HUDEP-2 (cell line): ENCODE measurements at regions not wholly inside any gene's neighbourhood (a gene's known extent, or its start where the extent isn't known, plus 50 kb on each side); places are given as distances from the start of the nearest gene placed in this dataset.
"Not testable (repeated sequence)": the region's sequence is repeated elsewhere in the genome, so short reads cannot be mapped to it uniquely, and the experiment has no call there.

ENCODE experiments used
- DNase-seq, 76 experiments: peaks; one replicate each; lab custom pipeline; 2025; ENCODE audit not compliant: unreplicated experiment in 76 of 76; lab: John Stamatoyannopoulos, UW

DNA sequence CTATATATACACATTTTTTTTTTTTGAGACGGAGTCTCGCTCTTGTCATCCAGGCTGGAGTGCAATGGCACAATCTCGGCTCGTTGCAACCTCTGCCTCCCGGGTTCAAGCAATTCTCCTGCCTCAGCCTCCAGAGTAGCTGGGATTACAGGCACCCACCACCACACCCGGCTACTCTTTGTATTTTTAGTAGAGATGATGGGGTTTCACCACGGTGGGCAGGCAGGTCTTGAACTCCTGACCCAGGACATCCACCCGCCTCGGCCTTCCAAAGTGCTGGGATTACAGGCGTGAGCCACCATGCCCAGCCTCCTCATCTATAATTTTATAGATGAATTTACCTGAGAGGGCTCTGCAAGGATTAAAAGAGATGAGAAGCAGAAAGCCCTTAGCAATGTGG lies 274.0 kb downstream of the FAM43A start:
- not testable (repeated sequence) for DNase-seq

DNA sequence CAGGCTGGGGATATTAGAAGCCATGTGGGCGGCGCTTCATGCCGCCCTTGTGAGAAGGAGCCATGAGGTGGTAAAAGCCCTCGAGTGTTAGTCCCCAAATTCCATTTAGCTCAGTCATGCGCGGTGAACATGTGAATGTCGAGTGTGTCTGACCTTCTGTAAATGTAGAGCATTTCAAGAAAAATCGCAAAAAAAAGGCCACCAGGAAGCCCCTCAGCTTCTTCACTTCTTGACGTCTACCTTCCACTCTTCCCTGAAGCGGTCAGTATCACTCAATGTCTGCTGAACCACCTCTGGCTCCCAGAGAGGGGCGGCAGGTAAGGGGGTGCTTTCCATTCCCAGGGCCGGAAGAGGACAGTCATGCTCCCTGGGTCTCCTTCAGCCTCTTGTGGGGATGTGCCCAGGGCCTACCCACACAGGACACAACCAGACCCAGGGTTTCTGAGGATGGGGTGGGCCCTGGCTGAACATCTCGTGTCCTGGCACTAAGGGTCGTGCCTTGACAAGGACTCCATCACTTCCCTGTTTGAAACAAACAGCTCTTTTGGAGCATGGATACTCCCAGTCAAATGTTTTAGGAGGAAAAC lies 274.9 kb downstream of the FAM43A start:
- DNase-seq, result no peak

DNA sequence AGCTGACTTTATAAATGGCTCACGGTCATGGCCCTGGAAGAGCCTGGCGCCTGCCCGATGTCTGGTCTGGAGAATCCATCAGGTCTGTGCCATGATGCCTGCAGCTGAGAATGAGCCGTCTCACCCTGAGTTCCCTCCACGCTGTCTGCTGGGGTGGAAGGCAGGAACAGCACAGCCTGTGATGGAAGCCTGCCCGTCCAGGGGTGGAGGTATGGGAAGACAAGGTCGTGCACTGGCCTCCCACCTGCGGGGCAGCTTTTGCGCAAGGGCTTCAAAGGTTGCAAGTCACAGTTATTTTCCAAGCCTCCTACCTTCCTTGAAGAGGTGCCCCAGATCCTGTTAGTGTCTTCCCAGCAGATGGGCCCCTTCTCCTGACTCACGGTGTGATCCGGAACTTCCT lies 275.5 kb downstream of the FAM43A start:
- DNase-seq, result no peak

DNA sequence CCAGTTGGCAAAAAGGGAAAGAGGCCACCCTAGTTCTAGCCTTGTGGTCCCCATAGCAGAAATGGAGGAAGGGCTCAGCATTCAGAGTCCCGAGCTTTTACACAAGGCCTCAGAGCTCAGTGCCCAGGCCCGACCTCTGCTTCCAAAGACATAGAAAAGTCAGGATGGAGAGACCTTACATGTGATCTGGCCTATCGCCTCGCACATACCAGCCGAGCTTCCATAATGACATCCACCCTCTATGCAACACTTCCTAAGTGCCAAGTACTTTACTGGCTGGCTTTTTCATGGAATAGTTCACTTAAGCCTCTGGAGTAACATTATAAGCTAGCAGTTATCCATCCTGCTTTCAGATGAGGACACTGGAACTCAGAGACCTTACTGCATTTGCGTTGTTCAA lies 275.9 kb downstream of the FAM43A start:
- no peak for DNase-seq

DNA sequence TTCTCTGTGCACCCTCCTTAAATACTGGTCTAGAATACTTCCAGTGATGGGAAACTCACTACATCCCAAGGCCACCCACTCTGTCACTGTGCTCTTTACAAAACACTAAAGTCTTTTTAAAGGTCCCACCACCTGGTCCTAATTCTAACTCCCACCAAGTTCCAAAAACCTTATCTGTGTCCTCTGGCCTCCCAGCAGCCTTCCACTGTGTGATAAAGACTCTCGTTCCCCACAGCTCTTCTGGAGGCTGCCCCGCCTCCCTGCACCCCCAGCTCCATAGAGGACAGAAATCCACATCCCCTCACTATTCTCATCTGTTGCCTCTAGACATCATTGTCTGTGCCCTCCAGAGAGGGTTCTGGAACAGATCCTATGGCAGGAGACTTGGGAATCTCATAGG lies 276.4 kb downstream of the FAM43A start:
- DNase-seq, result no peak

DNA sequence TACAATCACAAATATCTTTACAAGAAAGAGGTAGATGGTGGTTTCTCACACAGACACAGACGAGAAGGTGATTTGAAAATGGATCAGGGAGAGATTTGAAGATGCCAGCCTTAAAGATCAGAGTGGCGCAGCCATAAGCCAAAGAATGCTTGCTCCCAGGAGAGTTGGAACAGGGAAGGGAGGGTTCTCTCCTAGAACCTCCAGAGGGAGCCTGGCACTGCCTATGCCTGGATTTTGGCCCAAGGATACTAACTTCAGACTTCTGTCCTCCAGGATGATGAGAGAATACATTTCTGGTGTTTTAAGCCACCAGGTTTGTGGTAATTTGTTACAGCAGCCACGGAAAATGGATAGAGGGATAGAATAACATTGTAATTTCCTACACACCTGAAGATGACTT lies 279.1 kb downstream of the FAM43A start:
- DNase-seq, result no peak

DNA sequence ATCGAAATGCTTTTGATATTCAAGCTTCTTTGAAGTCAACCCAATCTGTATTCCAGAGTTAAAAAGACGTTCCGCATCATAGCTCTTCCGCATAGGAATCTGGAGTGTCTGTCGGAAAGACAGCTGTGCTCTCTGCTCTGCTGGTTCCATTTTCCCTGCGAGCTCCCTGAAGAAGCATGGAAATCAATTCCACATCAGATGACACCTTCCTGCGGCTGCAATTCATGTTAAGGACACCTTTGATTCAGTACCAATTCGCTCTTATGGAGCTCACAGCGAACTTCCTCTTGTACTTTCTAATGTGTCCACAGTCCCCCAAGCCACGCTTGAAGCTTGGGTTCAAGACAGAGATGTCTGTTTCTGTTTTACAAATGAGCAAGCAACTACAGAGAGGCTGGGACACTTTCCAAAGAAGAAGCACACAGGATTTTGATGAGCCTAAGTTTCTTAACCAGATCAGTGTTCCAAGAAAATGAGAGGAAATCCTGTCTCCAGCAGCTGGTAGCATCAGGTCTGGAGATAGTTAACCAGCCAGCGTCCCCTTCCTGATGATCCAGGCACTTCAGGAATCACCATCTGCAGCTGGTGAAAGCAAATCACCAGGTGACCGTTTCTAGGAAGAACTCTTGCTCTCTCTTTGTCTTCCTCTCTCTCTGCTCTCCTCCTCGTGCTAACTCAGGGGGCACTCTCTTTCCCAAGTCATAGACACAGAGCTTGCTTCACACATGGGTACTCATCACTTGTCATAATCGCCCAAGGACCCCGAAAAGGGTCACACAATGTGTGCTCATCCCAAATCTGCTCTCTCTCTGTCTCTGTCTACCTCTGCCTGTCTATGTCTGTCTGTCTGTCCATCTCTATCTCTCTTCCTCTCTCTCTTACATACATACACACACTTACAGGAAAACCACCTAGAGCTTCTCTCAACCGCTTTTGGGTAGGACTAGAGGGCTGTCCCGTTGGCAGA lies 281.8 kb downstream of the FAM43A start:
- DNase-seq, result no peak

DNA sequence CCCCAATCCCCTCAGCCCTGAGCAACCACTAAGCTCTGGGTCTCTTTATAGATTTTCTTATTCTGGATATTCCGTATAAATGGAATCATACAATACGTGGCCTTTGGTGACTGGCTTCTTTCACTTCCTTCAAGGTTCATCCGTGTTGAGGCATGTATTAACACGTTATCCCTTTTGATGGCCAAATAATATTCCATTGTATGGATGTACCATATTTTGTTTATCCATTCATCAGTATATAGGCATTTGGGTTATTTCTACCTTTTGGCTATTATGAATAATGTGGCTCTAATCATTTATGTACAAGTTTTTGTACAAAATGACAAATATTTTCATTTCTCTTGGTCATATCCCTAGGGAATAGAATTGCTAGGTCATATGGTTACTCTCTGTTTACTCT lies 284.4 kb downstream of the FAM43A start:
- no peak for DNase-seq

DNA sequence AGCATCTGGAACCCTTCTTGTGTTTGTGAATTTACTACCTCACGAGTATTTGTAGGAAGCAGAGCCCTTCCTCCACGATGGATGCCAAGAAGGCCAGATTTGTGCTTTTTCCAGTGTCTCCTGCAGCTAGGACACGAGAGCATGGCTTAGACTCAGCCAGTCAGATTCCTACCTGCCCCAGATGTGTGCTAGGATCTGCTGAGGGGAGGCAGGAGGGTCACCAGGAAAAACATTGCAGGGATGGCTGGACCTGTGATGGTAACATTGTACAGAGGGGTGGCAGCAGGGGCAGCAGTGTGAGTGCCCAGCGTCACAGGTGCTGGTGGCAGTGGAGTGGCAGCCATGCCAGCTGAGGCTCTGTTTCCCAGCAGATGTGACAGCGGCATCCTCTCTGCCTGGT lies 285.3 kb downstream of the FAM43A start:
- DNase-seq, result no peak

DNA sequence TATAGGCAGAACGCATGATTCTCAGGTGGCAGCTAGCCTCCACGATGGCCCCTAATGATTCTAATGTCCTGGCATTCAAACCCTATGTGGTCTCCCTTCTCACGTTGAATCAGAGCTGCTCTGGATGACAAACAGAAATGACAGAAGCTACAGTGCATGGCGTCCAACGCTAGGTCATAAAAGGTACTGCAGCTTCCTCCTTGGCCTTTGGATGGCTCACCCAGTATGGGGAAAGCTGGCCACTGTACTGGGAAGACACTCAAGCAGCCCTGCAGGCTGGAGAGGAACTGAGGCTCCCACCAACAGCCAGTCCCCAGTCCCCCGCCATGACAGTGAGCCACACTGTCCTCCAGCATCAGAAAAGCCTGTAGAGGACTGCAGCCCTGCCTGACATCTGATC lies 286.3 kb downstream of the FAM43A start:
- DNase-seq, result no peak

DNA sequence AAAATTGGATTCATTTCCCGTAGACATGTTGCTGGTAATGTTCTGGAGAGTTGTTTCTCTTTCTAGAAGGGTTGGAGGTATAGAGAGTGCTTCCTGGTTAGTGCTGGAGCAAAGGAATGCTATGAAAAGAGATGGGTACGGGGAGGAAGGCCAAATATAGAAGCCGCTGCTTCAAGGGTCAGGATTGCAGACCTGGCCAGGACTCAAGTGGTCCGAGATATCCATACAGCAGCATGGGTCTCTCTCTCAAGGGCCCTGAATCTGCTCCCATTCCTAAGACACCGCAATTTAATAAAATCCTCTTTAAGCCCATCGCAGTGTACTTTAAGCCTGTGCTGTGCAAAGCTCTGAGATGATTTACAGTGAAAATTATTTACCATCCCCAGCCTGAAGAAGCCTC lies 287.0 kb downstream of the FAM43A start:
- DNase-seq, result no peak

DNA sequence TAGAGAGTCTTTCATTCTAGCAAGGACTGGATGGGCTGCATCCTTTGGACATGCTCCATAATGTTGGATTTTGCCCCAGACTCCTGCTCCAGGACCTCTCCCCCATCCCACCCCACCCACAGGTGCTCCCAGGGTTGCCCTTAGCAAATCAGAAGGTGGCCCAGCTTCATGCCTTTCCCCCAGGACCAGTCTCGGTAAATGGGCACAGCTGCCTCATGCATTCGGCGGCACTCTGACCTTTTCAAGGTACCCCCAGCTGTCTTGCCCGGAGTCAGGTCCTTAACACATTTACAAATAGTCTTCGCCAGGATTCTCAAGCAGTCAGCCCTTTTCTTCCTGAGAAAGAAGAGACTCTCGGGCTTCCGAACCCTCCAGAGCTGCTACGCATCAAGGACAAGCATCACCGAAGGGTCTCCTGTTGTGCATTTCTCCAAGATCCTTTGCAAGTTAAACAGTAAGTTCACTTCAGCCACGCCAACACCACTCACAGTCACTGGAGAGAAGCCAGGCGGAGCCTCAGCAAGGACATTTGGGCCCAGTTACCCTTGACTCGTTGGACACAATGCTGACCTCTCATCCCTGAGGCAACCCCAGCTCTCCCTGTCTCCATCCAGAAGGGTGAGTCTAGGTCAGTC lies 287.8 kb downstream of the FAM43A start:
- DNase-seq, result no peak

DNA sequence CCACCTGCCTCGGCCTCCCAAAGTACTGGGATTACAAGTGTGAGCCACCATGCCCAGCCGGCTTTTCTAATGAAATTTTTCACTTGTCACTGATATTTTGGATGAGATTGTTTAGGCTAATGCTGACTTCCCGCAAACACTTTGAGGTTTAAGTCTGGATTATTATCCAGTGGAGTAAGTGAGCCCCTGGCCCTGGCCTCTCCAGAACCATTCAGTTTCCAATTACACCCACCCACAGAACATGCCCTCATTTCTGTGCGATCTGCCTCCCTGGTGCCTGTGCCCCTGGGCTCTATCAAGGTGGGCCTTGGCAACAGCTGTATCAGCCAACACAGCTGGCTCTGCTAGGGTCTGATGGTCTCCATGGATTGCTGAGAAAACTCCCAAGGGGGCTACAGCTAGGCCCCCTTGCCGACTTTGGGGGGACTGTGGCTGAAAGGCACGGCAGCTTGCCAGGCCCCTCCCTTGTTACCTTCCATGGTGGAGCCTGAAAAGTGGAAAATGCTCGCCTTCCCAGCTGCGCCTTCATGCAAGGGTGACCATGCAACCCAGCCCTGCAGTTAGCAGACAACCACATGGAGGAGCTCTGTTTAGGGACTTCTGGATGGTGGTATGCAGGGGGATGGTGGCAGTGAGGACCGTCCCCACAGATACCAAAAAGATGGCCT lies 288.9 kb downstream of the FAM43A start:
- DNase-seq, result no peak

DNA sequence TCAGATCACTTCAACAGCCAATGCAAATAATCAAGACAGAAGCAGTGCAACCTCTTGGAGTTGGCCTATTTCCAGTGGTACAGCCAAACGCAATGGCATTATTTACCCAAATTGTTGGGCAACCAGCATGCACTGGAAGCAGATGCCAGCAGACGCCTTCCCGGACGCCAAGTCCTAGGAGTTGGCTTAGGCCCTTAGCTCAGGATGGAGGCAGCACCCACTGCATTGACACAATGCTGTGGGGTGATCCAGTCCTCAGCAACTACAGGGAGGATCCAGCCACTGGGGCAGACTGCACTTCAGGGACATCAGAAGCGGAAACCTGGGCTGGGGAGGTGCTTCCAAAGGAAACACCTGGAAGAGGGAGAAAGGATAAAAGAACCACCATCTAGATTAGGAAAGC lies 290.4 kb downstream of the FAM43A start:
- DNase-seq, result no peak

DNA sequence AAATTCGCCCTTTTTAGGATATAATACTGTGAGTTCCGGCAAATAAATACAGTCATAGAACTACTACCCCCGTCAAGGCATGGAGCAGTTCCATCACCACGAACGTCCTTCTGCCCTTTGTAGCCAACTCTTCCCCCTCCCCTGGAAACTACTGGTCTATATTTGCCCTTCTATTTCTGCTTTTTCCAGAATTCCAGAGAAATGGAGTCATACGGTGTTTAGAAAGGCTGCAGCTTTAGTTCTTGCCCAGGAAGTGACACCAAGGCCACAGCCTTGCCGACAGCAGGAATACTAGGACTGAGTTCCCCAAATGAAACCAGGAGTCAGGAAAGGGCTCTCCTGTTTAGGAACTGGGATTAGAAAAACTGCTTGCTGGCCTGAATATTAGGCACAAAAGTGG lies 291.2 kb downstream of the FAM43A start:
- no peak for DNase-seq

DNA sequence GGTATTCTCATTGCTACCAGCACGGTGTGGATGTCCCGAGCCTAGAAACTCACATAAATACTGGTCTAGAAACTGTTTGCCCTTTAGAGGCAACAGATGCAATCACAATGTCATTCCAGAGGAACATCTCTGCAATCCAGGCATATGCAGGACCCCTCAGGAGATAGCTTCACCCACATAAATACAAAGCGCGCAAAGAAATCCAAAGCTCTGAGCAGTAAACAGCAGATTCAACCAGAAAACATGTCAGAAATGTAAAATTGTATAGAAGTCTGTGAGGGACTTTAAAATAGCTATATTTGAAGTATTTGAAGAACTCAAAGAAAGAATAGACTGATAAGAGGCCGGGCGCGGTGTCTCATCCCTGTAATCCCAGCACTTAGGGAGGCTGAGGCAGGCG lies 291.7 kb downstream of the FAM43A start:
- DNase-seq, result no peak

DNA sequence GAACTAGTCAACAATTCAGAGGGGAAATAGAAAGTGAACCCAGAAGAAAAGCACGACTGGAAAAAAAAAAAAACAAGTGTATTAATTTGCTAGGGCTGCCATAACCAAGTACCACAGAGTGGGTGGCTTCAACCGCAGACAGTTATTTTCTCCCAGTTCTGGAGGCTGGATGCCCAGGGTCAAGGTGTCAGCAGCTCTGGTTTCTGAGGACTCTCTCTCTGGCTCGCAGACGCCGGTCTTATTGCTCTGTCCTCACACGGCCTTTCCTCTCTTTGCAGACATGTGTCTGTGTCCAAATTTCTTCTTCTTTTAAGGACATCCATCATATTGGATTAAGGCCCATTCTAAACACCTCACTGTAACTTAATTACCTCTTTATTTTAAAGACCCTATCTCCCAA lies 291.8 kb downstream of the XXYLT1 start:
- no peak for DNase-seq

DNA sequence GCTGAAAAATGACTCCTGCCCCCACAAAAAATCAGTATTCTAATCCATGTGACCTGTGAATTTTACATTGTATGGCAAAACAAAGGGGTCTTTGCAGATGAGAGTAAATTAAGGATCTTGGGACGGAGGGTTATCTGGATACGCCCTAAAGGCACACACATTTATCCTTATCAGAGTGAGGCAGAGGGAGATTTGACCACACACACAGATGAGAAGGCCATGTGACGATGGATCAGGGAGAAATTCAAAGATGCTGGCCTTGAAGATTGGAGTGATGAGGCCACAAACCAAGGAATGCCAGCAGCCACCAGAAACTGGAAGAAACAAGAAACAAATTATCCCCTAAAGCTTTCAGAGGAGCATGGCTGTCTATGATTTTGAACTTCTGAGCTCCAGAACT lies 288.5 kb downstream of the XXYLT1 start:
- no peak for DNase-seq

DNA sequence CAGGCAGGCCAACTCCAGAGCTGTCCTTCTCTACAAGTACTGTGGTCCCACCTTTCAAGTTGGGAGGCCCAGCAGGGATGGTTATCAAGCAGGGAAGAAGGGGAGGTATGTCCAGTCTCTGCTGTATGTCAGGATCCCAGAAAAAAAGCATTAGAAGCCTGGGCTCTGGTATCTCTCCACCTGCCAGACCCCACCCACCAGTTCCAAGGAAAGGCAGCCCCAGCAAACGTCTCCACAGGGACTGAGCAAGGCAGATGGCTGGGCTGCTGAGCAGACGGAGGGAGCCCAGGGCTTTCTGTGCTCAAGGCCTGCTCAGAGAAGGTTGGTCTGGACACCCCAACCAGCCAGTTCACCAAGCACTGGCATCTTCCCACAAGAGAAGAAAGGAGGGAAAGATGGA lies 287.8 kb downstream of the XXYLT1 start:
- DNase-seq, result no peak

DNA sequence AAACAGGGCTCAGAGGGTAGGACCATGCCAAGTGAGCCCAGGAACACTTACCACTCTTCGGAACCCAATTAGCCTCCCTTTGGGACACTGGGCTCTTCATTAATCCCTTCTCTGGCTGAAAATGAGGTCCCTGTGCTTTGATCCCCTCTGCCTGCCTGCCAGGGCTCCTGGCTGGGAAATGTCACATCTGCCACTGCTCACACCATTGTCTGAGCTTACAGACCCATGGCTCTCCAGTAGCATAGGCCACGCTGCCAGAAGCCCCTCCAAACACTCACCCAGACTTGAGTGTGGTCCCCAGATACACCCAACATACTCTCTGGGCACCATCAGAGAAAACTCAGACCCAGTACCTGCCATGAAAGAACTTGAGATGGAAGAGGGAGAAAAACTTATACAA lies 287.3 kb downstream of the XXYLT1 start:
- no peak for DNase-seq

DNA sequence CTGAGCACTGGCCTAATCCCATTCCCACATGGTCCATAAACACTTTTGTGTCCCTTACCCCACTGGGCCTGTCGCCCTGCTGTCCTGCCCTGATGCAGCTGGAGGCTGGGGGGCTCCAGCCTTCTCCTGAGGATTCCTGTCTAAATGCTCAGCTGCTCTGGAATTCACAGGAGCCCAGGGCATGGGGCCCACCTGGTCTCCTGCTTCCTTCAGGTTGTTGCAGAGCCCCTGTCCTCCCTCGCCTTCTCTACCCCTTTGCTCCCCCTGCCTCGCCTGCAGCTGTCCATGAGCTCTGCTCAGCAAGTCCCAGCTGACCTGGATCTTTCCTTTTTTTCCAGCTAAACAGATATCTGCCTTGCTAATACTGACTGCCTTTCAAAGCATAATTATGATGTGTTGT lies 286.9 kb downstream of the XXYLT1 start:
- DNase-seq, result no peak
